ENCODE measurements at regions not wholly inside any gene's neighbourhood (a gene's known extent, or its start where the extent isn't known, plus 50 kb on each side); places are given as distances from the start of the nearest gene placed in this dataset.

- TF ChIP-seq EZH2 (IDR thresholded peaks at IDR 0.05; ENCODE audit: insufficient read depth, poor library complexity, severe bottlenecking) (no peak), EZH2phosphoT487 (IDR thresholded peaks at IDR 0.05; ENCODE audit: insufficient read depth, low read depth) (no peak)
Measured at GRCh38 chr1:187096689-187097088, 267.9 kb downstream of the PLA2G4A start.
